ENCODE measurements at regions not wholly inside any gene's neighbourhood (a gene's known extent, or its start where the extent isn't known, plus 50 kb on each side); places are given as distances from the start of the nearest gene placed in this dataset.

GRCh38 chr21:14632359-14632758, 86.2 kb upstream of the SAMSN1 start:
- no peak for TF ChIP-seq REST (IDR thresholded peaks at IDR 0.05; ENCODE audit: insufficient read depth in 1 of 2, low read depth in 2 of 2, low read length in 2 of 2)
- TF ChIP-seq FOXP2 (optimal IDR thresholded peaks at IDR 0.05; ENCODE audit: borderline replicate concordance, extremely low read depth, extremely low read length, insufficient read depth) = no peak
- TF ChIP-seq POLR2AphosphoS5 (IDR thresholded peaks at IDR 0.05; ENCODE audit: low read depth, low read length) = no peak
- TF ChIP-seq TAF1 (IDR thresholded peaks at IDR 0.05; ENCODE audit: borderline replicate concordance, insufficient read depth, low read length) = no peak

Data from PFSK-1 (cell line).